ENCODE measurements at regions not wholly inside any gene's neighbourhood (a gene's known extent, or its start where the extent isn't known, plus 50 kb on each side); places are given as distances from the start of the nearest gene placed in this dataset.

DNA sequence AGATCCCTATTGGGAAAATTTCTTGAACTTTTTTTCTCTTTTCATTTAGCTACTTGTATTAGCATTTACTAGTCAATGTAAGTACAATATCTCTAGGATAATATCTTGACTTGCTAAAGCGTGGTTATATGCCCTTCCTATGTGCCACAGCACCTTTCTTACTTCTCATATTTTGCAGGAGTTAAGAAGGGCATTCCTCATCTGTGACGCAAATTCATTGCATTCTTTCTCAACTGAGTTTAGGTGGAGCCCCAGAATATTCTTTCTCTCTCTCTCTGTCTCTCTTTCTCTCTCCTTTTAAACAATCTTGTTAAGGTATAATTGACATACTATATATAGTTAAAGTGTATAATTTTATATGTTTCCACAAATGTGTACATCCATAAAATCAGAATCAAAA is 266.1 kb downstream of the RAB38 start:
- Histone ChIP-seq H3K27ac (ENCODE audit: insufficient read depth in 1 of 2, low read depth in 1 of 2, low read length in 2 of 2, poor library complexity in 1 of 2, severe bottlenecking in 2 of 2) (no peak overlapping the region), H3K36me3 (ENCODE audit: control insufficient read depth in 4 of 4, insufficient read depth in 4 of 4, low read length in 3 of 4) (no peaks in the 10 kb centered on the region), H3K9me3 (ENCODE audit: control extremely low read depth in 1 of 5, control insufficient read depth in 4 of 5, insufficient read depth in 2 of 5, low read depth in 1 of 5, low read length in 4 of 5) (no peaks in the 10 kb centered on the region), H3K4me3 (ENCODE audit: control insufficient read depth in 1 of 7, extremely low read depth in 1 of 7, insufficient read depth in 4 of 7, low read depth in 2 of 7, low read length in 6 of 7) (no peak overlapping the region), H3K4me1 (ENCODE audit: control extremely low read depth in 1 of 4, control insufficient read depth in 4 of 4, insufficient read depth in 4 of 4, low read length in 3 of 4) (no peaks in the 10 kb centered on the region), H3K27me3 (replicated peaks in 2 of 5; ENCODE audit: control insufficient read depth in 4 of 5, insufficient read depth in 5 of 5, low read length in 4 of 5) (peaks cover 0 to 2% (median 0%) of the 10 kb centered on the region in 5 experiments)
- 100% methylated on average over 1 of the region's 2 CpGs for WGBS (ENCODE audit: insufficient coverage)
- no peak for DNase-seq
- ChIA-PET CTCF (no interaction called here), POLR2A (no interaction called here)

DNA sequence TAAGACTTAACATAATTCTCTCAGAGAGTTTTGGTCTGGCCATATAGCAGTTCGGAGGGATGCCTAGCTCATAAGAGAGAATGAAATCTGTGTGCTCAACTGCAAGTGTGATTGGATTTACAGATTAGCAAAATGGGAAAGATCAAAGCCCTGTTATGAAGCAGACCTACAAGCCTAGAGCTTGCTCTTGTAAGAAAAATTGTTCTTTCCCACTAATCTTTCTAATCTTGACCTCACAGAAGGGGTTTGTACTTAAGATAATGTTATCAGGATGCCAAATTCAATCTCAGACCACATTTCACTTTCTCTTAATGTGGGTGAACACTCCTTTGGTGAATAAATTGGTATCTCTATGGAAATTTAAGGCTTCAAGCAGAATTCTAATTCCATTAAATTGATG is 267.2 kb downstream of the RAB38 start:
- Histone ChIP-seq H3K4me3 (ENCODE audit: control insufficient read depth in 1 of 7, extremely low read depth in 1 of 7, insufficient read depth in 4 of 7, low read depth in 2 of 7, low read length in 6 of 7) (no peak overlapping the region), H3K9me3 (ENCODE audit: control extremely low read depth in 1 of 5, control insufficient read depth in 4 of 5, insufficient read depth in 2 of 5, low read depth in 1 of 5, low read length in 4 of 5) (no peaks in the 10 kb centered on the region), H3K36me3 (ENCODE audit: control insufficient read depth in 4 of 4, insufficient read depth in 4 of 4, low read length in 3 of 4) (no peaks in the 10 kb centered on the region), H3K27ac (ENCODE audit: insufficient read depth in 1 of 2, low read depth in 1 of 2, low read length in 2 of 2, poor library complexity in 1 of 2, severe bottlenecking in 2 of 2) (no peak overlapping the region), H3K27me3 (replicated peaks in 2 of 5; ENCODE audit: control insufficient read depth in 4 of 5, insufficient read depth in 5 of 5, low read length in 4 of 5) (peaks cover 0 to 2% (median 0%) of the 10 kb centered on the region in 5 experiments), H3K4me1 (ENCODE audit: control extremely low read depth in 1 of 4, control insufficient read depth in 4 of 4, insufficient read depth in 4 of 4, low read length in 3 of 4) (no peaks in the 10 kb centered on the region)
- DNase-seq: no peak
- ChIA-PET CTCF (no interaction called here), POLR2A (no interaction called here)
- 75% methylated on average over 1 of the region's 1 CpG for WGBS (ENCODE audit: insufficient coverage)

DNA sequence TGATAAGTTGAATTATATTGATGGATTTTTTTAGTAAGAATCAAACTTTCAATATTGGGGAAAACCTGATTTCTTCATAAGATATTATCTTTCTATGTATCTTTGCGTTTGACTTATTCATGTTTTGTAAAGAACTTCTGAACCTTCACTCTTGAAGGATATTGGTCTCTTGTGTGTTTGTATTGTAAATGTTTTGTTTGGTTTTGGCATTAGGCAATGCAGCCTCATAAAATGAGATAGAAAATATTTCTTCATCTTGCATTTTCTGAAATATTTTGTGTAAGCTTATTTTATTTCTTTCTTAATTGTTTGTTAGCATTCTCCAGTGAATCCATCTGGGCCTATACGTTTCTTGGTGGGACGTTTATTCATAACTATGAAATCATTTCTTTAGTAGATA is 271.9 kb downstream of the RAB38 start:
- POLR2A ChIA-PET: no interaction called here
- DNase-seq: no peak
- no CpG with 5 or more reads among the region's 3 CpGs for WGBS (ENCODE audit: insufficient coverage)
- no peak overlapping the region for H3K4me3 ChIP-seq (ENCODE audit: control insufficient read depth in 1 of 7, extremely low read depth in 1 of 7, insufficient read depth in 4 of 7, low read depth in 2 of 7, low read length in 6 of 7)
- H3K27me3 ChIP-seq (replicated peaks in 2 of 5; ENCODE audit: control insufficient read depth in 4 of 5, insufficient read depth in 5 of 5, low read length in 4 of 5): peaks cover 0 to 4% (median 0%) of the 10 kb centered on the region in 5 experiments
- H3K36me3 ChIP-seq (ENCODE audit: control insufficient read depth in 4 of 4, insufficient read depth in 4 of 4, low read length in 3 of 4): no peaks in the 10 kb centered on the region
- no peak overlapping the region for H3K27ac ChIP-seq (ENCODE audit: insufficient read depth in 1 of 2, low read depth in 1 of 2, low read length in 2 of 2, poor library complexity in 1 of 2, severe bottlenecking in 2 of 2)
- no peaks in the 10 kb centered on the region for H3K9me3 ChIP-seq (ENCODE audit: control extremely low read depth in 1 of 5, control insufficient read depth in 4 of 5, insufficient read depth in 2 of 5, low read depth in 1 of 5, low read length in 4 of 5)
- CTCF ChIA-PET: no interaction called here
- H3K4me1 ChIP-seq (ENCODE audit: control extremely low read depth in 1 of 4, control insufficient read depth in 4 of 4, insufficient read depth in 4 of 4, low read length in 3 of 4): no peaks in the 10 kb centered on the region

DNA sequence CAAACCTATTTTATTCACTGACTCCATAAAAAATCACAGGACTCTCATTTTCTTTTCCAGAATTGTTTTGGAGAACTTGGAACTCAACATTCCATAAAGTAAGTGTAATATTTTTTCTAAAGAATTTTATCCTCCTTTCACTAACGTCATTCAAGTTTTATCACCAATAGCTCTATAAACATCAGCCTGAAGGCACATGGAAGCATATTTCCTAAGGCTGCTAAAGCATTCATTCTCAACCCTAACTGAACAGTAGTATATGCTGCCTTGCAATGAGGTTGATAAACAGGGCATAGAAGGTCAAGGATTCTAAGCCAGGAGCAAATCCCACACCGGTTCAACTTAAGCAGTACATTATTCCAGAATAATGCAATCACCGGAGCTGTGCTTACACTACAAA is 273.9 kb downstream of the RAB38 start:
- POLR2A ChIA-PET: no interaction called here
- no peaks in the 10 kb centered on the region for H3K9me3 ChIP-seq (ENCODE audit: control extremely low read depth in 1 of 5, control insufficient read depth in 4 of 5, insufficient read depth in 2 of 5, low read depth in 1 of 5, low read length in 4 of 5)
- no peak for DNase-seq
- CTCF ChIA-PET: no interaction called here
- H3K27ac ChIP-seq (ENCODE audit: insufficient read depth in 1 of 2, low read depth in 1 of 2, low read length in 2 of 2, poor library complexity in 1 of 2, severe bottlenecking in 2 of 2): no peak overlapping the region
- H3K36me3 ChIP-seq (ENCODE audit: control insufficient read depth in 4 of 4, insufficient read depth in 4 of 4, low read length in 3 of 4): no peaks in the 10 kb centered on the region
- no peaks in the 10 kb centered on the region for H3K4me1 ChIP-seq (ENCODE audit: control extremely low read depth in 1 of 4, control insufficient read depth in 4 of 4, insufficient read depth in 4 of 4, low read length in 3 of 4)
- H3K4me3 ChIP-seq (ENCODE audit: control insufficient read depth in 1 of 7, extremely low read depth in 1 of 7, insufficient read depth in 4 of 7, low read depth in 2 of 7, low read length in 6 of 7): no peak overlapping the region
- peaks cover 0 to 7% (median 0%) of the 10 kb centered on the region in 5 experiments for H3K27me3 ChIP-seq (replicated peaks in 2 of 5; ENCODE audit: control insufficient read depth in 4 of 5, insufficient read depth in 5 of 5, low read length in 4 of 5)
- WGBS (ENCODE audit: insufficient coverage): no CpG with 5 or more reads among the region's 3 CpGs

DNA sequence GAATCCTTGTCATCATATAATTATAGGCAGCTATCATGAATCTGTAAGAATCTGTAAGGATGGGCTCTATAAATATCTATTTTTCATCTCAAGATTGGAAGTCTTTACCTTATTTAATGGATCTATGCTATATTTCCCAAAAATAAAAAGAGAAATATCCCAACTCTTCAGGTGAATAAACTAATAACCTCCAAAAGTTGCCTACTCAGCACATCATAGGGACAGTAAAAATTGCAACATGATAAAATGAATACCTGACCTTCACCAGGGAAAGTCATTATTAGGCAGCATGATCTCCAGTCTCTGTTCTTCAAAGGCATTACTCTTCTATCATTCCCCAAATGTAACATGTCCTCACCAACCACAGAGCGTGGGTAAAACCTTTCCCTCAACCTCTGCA is 277.3 kb downstream of the RAB38 start:
- ChIA-PET CTCF (interaction anchor here (0.6 kb wide), 1 partner anchor 430 kb away, joined by 3 read pairs; no protein-coding TSS in a partner anchor), POLR2A (no interaction called here)
- 100% methylated on average over 1 of the region's 1 CpG for WGBS (ENCODE audit: insufficient coverage)
- Histone ChIP-seq H3K9me3 (ENCODE audit: control extremely low read depth in 1 of 5, control insufficient read depth in 4 of 5, insufficient read depth in 2 of 5, low read depth in 1 of 5, low read length in 4 of 5) (no peaks in the 10 kb centered on the region), H3K4me3 (ENCODE audit: control insufficient read depth in 1 of 7, extremely low read depth in 1 of 7, insufficient read depth in 4 of 7, low read depth in 2 of 7, low read length in 6 of 7) (no peak overlapping the region), H3K27ac (ENCODE audit: insufficient read depth in 1 of 2, low read depth in 1 of 2, low read length in 2 of 2, poor library complexity in 1 of 2, severe bottlenecking in 2 of 2) (no peak overlapping the region), H3K4me1 (ENCODE audit: control extremely low read depth in 1 of 4, control insufficient read depth in 4 of 4, insufficient read depth in 4 of 4, low read length in 3 of 4) (no peaks in the 10 kb centered on the region), H3K27me3 (replicated peaks in 2 of 5; ENCODE audit: control insufficient read depth in 4 of 5, insufficient read depth in 5 of 5, low read length in 4 of 5) (peaks cover 0 to 7% (median 0%) of the 10 kb centered on the region in 5 experiments), H3K36me3 (ENCODE audit: control insufficient read depth in 4 of 4, insufficient read depth in 4 of 4, low read length in 3 of 4) (no peaks in the 10 kb centered on the region)
- no peak for DNase-seq

DNA sequence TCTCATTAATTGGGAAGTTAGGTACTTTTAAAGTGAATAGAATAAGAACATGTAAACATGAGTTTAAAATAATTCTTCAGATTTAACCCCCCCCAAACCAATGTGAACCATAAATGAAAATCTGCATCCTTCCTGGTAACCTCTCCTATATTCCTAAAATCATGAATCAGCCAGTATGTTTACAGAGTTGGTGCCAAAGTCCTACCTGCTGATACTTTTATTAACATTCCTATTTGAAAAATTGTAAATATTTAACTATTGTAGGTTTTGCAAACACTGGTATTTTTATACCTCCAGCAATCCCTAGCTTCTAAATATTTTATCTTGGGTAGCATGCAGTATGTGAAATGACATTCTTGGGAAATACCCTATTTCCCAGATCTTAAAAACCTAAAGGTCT is 278.2 kb downstream of the RAB38 start:
- POLR2A ChIA-PET: no interaction called here
- H3K27ac ChIP-seq (ENCODE audit: insufficient read depth in 1 of 2, low read depth in 1 of 2, low read length in 2 of 2, poor library complexity in 1 of 2, severe bottlenecking in 2 of 2): no peak overlapping the region
- no peak overlapping the region for H3K4me3 ChIP-seq (ENCODE audit: control insufficient read depth in 1 of 7, extremely low read depth in 1 of 7, insufficient read depth in 4 of 7, low read depth in 2 of 7, low read length in 6 of 7)
- DNase-seq: no peak
- no peaks in the 10 kb centered on the region for H3K4me1 ChIP-seq (ENCODE audit: control extremely low read depth in 1 of 4, control insufficient read depth in 4 of 4, insufficient read depth in 4 of 4, low read length in 3 of 4)
- CTCF ChIA-PET: interaction anchor here (0.6 kb wide), 1 partner anchor 11 kb away, joined by 3 read pairs; no protein-coding TSS in a partner anchor
- H3K27me3 ChIP-seq (replicated peaks in 2 of 5; ENCODE audit: control insufficient read depth in 4 of 5, insufficient read depth in 5 of 5, low read length in 4 of 5): peaks cover 0 to 7% (median 0%) of the 10 kb centered on the region in 5 experiments
- H3K36me3 ChIP-seq (ENCODE audit: control insufficient read depth in 4 of 4, insufficient read depth in 4 of 4, low read length in 3 of 4): no peaks in the 10 kb centered on the region
- H3K9me3 ChIP-seq (ENCODE audit: control extremely low read depth in 1 of 5, control insufficient read depth in 4 of 5, insufficient read depth in 2 of 5, low read depth in 1 of 5, low read length in 4 of 5): no peaks in the 10 kb centered on the region

DNA sequence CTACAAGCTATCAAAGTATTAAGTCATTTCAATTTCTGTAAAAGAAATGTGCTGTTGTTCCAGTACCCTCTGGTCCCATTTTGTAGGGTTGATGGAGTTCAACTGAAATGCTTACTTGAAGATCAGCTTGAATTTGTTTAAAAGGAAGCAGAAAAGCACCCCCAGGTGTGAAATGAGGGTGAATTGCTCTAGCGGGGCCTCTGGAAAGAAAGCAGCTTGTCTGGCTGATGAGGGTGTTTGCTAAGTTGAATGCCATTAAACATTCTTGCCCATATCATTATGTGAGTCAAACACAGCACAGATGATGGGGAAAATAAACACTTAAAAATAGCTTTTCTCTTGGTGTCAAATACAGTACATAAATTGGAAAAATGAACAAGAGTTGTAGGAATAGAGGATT is 280.3 kb downstream of the RAB38 start:
- no peak overlapping the region for H3K27ac ChIP-seq (ENCODE audit: insufficient read depth in 1 of 2, low read depth in 1 of 2, low read length in 2 of 2, poor library complexity in 1 of 2, severe bottlenecking in 2 of 2)
- ChIA-PET POLR2A (no interaction called here), CTCF (interaction anchor here (0.5 kb wide), 1 partner anchor 430 kb away, joined by 3 read pairs; no protein-coding TSS in a partner anchor)
- H3K27me3 ChIP-seq (replicated peaks in 2 of 5; ENCODE audit: control insufficient read depth in 4 of 5, insufficient read depth in 5 of 5, low read length in 4 of 5): peaks cover 0 to 7% (median 0%) of the 10 kb centered on the region in 5 experiments
- H3K4me3 ChIP-seq (ENCODE audit: control insufficient read depth in 1 of 7, extremely low read depth in 1 of 7, insufficient read depth in 4 of 7, low read depth in 2 of 7, low read length in 6 of 7): no peak overlapping the region
- H3K4me1 ChIP-seq (ENCODE audit: control extremely low read depth in 1 of 4, control insufficient read depth in 4 of 4, insufficient read depth in 4 of 4, low read length in 3 of 4): no peaks in the 10 kb centered on the region
- no peaks in the 10 kb centered on the region for H3K36me3 ChIP-seq (ENCODE audit: control insufficient read depth in 4 of 4, insufficient read depth in 4 of 4, low read length in 3 of 4)
- no peak for DNase-seq
- 67% methylated on average over 1 of the region's 1 CpG for WGBS (ENCODE audit: insufficient coverage)
- no peaks in the 10 kb centered on the region for H3K9me3 ChIP-seq (ENCODE audit: control extremely low read depth in 1 of 5, control insufficient read depth in 4 of 5, insufficient read depth in 2 of 5, low read depth in 1 of 5, low read length in 4 of 5)

All from common myeloid progenitor, CD34-positive (primary cell).